ENCODE measurements at regions not wholly inside any gene's neighbourhood (a gene's known extent, or its start where the extent isn't known, plus 50 kb on each side); places are given as distances from the start of the nearest gene placed in this dataset.

GRCh38 chr5:45795458-45795857 lies 99.3 kb upstream of the HCN1 start:
- H3K36me3 ChIP-seq (replicated peaks in 1 of 2; ENCODE audit: control insufficient read depth in 1 of 2, insufficient read depth in 2 of 2, low read length in 2 of 2) = no peaks in the 10 kb centered on the region
- 80% methylated on average over 1 of the region's 1 CpG for WGBS (ENCODE audit: insufficient coverage)
- H3K27ac Mint-ChIP-seq = no peak overlapping the region
- intact Hi-C loops (cut with micrococcal nuclease) = no loop called here
- H3K79me2 ChIP-seq (ENCODE audit: insufficient read depth, low read length) = no peaks in the 10 kb centered on the region
- no peaks in the 10 kb centered on the region for H4K20me1 ChIP-seq (ENCODE audit: insufficient read depth, low read length)
- H3K4me3 Mint-ChIP-seq = no peak overlapping the region
- H3K27me3 Mint-ChIP-seq (ENCODE audit: low read depth in 3 of 3) = no peaks in the 10 kb centered on the region
- H3K9ac ChIP-seq (ENCODE audit: insufficient read depth, low read length, poor library complexity, severe bottlenecking) = no peak overlapping the region
- no peak overlapping the region for H3K27ac ChIP-seq (ENCODE audit: low read depth in 1 of 2, low read length in 2 of 2)
- no peak for TF ChIP-seq CTCF (IDR thresholded peaks at IDR 0.05)
- no peaks in the 10 kb centered on the region for H3K4me1 Mint-ChIP-seq
- no peaks in the 10 kb centered on the region for H3K27me3 ChIP-seq (ENCODE audit: control insufficient read depth in 2 of 2, insufficient read depth in 2 of 2, low read length in 2 of 2)
- H3K4me1 ChIP-seq (ENCODE audit: control insufficient read depth in 1 of 2, insufficient read depth in 2 of 2, low read length in 2 of 2) = no peaks in the 10 kb centered on the region
- H3K9me3 Mint-ChIP-seq = peaks cover 1 to 15% (median 11%) of the 10 kb centered on the region in 7 donors
- H2AFZ ChIP-seq (ENCODE audit: insufficient read depth, low read depth, low read length, poor library complexity, severe bottlenecking) = no peak overlapping the region
- H3K4me3 ChIP-seq (replicated peaks in 1 of 3; ENCODE audit: low read depth in 2 of 3, low read length in 3 of 3) = no peak overlapping the region
- H3K9me3 ChIP-seq (replicated peaks in 1 of 2; ENCODE audit: control insufficient read depth in 1 of 2, insufficient read depth in 1 of 2, low read length in 2 of 2) = peaks cover 15 to 30% of the 10 kb centered on the region in 2 donors
- no peaks in the 10 kb centered on the region for H3K36me3 Mint-ChIP-seq
- no peak for DNase-seq
- no peak overlapping the region for H3K4me2 ChIP-seq (replicated peaks; ENCODE audit: extremely low read depth, low read length, poor library complexity, severe bottlenecking)

GRCh38 chr5:45793638-45794532 lies 97.7 kb upstream of the HCN1 start:
- Histone ChIP-seq H4K20me1 (ENCODE audit: insufficient read depth, low read length) (no peaks in the 10 kb centered on the region), H2AFZ (ENCODE audit: insufficient read depth, low read depth, low read length, poor library complexity, severe bottlenecking) (no peak overlapping the region), H3K36me3 (replicated peaks in 1 of 2; ENCODE audit: control insufficient read depth in 1 of 2, insufficient read depth in 2 of 2, low read length in 2 of 2) (no peaks in the 10 kb centered on the region), H3K9ac (ENCODE audit: insufficient read depth, low read length, poor library complexity, severe bottlenecking) (no peak overlapping the region), H3K27me3 (ENCODE audit: control insufficient read depth in 2 of 2, insufficient read depth in 2 of 2, low read length in 2 of 2) (no peaks in the 10 kb centered on the region), H3K79me2 (ENCODE audit: insufficient read depth, low read length) (no peaks in the 10 kb centered on the region), H3K27ac (ENCODE audit: low read depth in 1 of 2, low read length in 2 of 2) (no peak overlapping the region), H3K9me3 (replicated peaks in 1 of 2; ENCODE audit: control insufficient read depth in 1 of 2, insufficient read depth in 1 of 2, low read length in 2 of 2) (peaks cover 6 to 24% of the 10 kb centered on the region in 2 donors), H3K4me2 (replicated peaks; ENCODE audit: extremely low read depth, low read length, poor library complexity, severe bottlenecking) (no peak overlapping the region), H3K4me3 (replicated peaks in 1 of 3; ENCODE audit: low read depth in 2 of 3, low read length in 3 of 3) (no peak overlapping the region), H3K4me1 (ENCODE audit: control insufficient read depth in 1 of 2, insufficient read depth in 2 of 2, low read length in 2 of 2) (no peaks in the 10 kb centered on the region)
- Mint-ChIP-seq H3K9me3 (peaks cover 3 to 12% (median 5%) of the 10 kb centered on the region in 7 donors), H3K27ac (no peak overlapping the region), H3K4me1 (no peaks in the 10 kb centered on the region), H3K36me3 (no peaks in the 10 kb centered on the region), H3K4me3 (no peak overlapping the region), H3K27me3 (ENCODE audit: low read depth in 3 of 3) (no peaks in the 10 kb centered on the region)
- intact Hi-C loops (cut with micrococcal nuclease) = no loop called here
- DNase-seq = no peak
- no peak for TF ChIP-seq CTCF (IDR thresholded peaks at IDR 0.05)
- 86% methylated on average over 7 of the region's 9 CpGs for WGBS (ENCODE audit: insufficient coverage)

Data from CD14-positive monocyte (primary cell).